Fibroblast of skin of left biceps (primary cell): ENCODE measurements at regions not wholly inside any gene's neighbourhood (a gene's known extent, or its start where the extent isn't known, plus 50 kb on each side); places are given as distances from the start of the nearest gene placed in this dataset.

Source experiments
- DNase-seq, 2 experiments: peaks; one replicate each; pipeline ENCODE4 v3.0.0-alpha.2; 2013; ENCODE audit warnings: low read depth in 2 of 2

DNA sequence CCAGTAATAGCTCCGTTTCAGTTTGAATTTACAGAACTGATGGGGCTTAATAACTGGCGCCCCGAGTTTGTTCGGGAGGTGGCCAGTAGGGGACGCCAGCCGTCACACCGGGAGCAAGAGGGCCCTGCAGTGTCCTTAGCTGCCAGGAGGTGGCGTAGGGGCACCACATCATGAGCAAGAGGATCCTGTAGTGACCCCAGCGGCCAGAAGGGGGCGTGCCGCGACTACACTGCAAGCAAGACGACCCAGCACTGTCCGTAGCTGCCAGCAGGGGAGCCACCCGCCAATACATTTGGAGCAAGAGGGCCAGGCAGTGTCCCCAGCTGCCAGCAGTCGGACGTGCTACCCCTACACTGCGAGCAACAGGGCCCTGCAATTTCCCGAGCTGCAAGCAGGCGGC, 663.7 kb upstream of the B3GAT1 start:
- no peak for DNase-seq

DNA sequence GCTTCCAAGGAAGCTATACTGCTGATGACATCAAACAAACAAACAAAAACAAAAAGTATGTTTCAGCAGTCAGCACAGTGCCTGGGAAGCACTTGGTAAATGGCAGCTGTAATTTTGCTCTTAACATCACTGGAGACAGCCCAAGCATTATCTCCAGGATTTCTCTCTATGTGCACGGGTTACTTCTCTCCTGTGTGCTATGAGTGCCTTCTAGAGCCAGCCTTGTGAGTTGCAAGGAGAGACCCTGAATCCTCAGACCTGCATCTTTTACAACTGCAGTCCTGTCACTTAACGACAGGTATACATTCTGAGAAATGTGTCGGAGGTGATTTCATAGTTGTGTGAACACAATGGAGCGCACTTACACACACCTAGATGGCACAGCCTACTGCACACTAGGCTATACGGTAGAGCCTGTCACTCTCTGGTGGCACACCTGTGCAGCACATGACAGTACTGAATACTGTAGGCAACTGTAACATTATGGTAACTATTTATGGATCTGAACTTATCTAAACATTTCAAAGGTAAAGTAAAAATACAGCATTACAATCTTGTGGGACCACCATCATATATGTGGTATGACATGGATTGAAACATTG, 662.5 kb upstream of the B3GAT1 start:
- DNase-seq, result no peak

DNA sequence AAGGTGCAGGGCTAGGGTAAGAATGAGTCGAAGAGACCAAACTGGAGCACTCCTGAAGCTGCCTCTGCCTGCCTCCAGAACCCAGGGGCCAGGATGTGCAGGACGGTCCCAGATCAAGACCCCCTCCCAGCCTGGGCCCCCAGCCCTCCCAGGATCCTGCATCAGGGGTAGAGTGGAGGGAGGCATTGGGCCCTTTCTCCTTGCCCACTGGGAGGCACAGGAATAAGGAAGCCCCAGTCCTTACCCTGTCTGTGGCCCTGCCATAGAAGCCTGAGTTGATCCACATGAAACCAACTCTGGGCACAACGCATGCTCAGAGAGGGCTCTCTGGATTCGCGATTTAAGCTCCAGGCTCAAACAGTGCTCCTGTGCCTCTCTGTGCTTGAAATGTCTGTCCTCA, 661.8 kb upstream of the B3GAT1 start:
- DNase-seq, result no peak

DNA sequence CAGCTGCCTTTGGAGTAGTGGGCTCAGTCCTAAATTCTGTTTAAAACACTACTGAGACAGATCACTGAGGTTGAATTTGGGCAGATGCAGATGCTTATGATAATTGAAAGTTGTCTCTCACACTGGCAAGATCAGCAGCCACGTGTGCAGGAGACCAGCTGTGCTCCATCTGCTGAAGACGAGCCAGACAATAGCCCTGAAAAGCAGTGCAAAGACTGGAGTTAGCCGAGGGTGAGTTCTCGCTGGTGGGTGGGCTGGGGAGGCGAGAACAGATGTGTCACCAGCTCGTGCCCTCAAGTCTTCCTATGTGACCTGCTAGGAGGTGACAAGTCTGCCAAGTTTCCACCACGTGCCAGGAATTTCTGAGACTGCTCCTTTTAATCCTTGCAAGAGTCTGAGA, 661.3 kb upstream of the B3GAT1 start:
- DNase-seq, result no peak

DNA sequence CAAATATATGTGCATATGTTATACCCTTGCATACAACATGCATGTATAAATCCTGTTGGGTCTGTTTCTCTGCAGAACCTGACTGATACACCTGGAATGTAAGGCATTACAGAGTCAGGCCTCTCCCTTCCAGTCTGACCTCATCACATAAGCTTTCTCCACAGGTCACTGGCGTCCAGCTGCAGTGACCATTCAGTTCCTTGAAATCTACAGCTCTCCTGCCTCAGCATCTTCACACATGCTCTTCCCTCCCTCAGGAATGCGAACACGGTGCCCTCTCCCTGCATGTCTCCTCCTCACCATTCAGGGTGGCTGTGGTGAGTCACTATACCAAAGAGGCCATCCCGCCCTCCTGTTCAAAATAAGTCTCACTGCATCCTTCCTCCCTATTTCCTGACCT, 657.8 kb upstream of the B3GAT1 start:
- DNase-seq, result no peak

DNA sequence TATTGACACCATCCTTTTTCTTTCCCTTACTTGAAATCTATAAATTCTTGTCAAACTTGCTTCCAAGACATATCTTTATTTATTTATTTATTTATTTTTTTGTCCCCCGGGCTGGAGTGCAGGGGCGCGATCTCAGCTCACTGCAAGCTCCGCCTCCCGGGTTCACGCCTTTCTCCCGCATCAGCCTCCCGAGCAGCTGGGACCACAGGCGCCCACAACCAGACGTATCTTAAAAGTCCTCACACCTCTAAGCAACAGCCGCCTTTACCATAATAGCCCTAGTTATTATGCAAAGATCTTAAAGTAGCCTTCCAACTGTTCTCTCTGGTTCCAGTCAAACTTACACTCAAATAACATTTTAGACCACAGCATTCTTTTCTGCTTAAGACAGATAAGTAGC, 657.0 kb upstream of the B3GAT1 start:
- no peak for DNase-seq

DNA sequence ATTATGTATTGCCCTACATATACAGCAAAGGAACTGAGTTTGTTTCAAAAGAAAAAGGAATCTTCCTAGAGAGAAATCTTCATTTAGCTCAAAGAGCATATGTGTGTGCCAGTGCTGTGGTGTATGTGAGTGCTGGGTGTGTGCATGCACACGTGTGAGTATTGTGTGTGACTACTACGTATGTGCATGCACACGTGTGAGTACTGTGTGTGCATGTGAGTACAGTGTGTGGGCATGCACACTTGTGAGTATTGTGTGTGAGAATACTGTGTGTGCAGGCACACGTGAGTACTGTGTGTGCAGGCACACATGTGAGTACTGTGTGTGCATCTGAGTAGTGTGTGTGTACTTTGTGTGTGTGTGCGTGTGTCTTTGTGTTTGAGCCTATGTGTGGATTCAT, 651.0 kb upstream of the B3GAT1 start:
- no peak for DNase-seq

DNA sequence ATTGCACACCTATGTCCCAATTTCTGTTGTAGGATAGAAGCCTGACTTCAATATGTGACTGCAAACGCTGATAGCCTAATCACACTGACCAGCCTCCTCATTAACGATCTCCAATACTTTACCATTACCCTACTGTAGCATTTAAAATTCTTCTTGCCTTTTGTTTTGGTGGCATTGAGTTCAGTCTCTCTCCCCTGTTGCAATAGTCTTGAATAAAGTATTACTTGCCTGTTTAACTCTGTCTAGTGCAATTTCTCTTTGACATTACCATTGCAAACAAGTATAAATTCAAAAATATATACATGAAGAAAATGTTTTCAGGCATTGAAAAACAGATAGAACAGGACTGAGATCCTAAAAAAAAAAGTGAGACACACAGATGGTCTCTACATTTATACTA, 649.1 kb upstream of the B3GAT1 start:
- no peak for DNase-seq

DNA sequence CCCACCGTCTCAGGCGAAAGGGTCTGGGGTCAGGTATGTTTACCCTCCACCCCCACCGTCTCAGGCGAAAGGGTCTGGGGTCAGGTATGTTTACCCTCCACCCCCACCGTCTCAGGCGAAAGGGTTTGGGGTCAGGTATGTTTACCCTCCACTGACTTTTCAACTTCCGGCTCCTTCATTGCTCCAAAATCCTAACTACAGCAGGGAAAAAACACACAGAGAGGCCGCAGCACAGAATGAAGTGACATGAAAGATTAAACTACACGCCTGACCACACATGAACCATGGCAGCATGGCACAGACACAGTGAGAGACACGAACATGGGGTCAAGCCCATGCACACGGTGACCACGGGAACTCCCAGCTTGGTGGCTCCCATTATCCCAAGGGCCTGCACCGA, 634.9 kb upstream of the B3GAT1 start:
- DNase-seq, result no peak

DNA sequence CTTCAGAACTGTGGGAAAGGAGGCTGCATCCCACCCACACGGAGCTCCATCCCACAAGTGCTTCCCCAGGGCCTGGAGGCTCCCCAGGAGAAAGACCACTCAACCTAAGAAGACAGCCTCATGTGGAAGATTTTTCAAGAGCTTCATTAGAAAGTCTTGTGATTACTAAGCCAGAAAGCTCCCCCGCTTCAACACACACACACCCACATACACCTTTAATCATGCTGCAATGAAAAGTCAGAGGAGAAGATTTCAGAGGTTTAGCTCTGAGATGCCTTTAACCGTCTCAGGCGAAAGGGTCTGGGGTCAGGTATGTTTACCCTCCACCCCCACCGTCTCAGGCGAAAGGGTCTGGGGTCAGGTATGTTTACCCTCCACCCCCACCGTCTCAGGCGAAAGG, 634.5 kb upstream of the B3GAT1 start:
- DNase-seq, result no peak

DNA sequence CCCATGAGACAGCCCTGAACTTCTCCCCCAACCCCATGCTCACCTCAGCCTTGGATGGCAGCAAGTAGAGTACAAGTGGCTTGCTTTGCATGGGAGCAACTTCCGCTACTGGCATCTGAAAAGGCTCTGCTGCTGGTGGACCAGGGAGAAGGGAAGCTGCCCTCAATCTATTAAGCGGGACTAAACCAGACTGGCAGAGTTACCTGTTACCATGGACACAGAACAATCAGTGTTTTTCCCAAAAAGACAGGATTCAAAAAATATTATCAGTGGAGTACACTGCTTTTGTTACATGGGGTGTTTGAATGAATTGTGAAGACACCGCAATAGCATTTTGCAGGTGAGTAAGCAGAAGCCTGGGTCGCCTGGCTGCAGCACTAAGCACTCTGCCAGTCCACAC, 631.4 kb upstream of the B3GAT1 start:
- no peak for DNase-seq

DNA sequence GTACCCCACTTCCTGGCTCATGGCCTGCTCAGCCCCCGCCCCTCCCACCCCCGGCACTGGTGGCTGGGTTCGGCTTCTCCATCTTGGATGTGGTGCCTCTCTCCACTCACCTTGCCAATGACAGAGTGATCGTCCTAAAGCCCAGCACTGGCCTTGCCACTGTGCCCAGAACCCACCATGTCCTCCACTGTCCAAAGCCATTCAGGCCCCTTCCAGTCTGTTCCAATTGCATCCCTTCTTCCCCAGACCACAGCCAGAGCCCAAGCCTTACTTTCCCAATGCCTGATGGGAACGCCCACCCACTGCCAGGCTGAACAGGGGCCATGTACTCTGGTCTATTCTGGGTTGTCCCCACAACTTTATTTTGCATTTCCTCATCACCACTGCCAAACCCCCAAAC, 625.8 kb upstream of the B3GAT1 start:
- no peak for DNase-seq

DNA sequence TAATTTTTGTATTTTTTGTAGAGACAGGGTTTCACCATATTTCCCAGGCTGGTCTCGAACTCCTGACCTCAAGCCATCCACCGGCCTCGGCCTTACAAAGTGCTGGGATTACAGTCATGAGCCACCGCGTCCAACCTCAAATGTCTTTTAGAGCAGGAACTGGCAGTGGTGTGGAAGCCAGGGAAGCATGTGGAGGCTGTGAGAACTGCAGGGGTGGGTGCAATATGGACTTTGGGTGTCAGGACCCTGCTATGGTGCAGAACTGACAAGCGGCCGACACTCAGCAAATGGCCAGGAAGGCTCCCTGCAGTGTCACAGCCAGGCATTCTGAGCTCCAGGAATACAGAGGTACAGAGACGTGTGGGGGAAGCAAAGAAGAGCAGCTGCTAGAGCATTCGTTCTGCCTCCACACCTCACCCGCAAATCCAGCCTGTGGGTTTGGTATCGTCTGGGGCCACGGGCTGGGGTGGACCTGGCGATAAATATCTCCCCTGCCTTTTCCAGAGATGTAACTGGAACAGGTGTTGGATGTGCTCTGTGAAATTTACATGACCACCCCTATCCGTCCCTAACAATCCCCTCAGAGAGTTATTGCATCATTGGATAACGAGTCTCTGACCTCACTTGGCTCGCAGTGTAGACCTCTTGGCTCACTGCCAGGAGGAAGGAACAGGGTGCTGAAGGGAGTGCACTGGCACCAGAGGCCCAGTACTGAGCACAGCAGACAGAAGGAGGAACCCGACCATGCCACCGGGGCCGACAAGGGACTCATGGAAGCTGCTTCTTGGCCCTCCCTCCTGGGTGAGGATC, 624.7 kb upstream of the B3GAT1 start:
- DNase-seq, result no peak

DNA sequence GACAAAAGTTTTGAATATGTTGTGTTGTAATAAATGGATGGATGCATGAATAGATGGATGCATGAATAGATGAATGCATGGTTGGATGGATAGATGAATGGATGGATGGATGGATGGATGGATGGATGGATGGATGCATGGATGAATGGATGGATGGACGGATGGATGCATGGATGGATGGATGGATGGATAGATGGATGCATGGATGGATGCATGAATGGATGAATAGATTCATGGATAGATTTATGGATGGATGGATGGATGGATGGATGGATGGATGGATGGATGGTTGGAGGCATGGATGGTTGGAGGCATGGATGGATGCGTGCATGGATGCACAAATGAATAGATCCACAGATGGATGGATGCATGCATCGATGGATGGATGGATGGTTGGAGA, 623.2 kb upstream of the B3GAT1 start:
- DNase-seq, result no peak

DNA sequence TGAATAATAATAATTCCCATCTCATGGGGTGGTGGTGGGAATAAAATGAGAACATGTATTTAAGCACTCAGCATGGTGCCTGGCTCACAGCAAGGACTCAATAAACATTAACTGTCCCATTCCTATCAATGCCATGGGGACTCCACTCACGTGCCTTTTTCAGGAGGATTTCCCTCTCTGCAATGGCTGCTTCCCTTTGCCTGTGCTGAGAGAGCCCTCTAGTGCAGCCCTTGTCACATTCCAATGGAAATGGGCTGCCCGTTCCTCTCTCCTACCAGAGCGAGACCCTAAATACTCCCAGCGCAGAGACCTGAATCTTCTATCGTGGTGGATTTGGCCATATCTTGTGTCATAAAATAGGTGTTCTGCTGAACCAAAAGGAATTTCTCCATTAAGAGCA, 621.5 kb upstream of the B3GAT1 start:
- no peak for DNase-seq

DNA sequence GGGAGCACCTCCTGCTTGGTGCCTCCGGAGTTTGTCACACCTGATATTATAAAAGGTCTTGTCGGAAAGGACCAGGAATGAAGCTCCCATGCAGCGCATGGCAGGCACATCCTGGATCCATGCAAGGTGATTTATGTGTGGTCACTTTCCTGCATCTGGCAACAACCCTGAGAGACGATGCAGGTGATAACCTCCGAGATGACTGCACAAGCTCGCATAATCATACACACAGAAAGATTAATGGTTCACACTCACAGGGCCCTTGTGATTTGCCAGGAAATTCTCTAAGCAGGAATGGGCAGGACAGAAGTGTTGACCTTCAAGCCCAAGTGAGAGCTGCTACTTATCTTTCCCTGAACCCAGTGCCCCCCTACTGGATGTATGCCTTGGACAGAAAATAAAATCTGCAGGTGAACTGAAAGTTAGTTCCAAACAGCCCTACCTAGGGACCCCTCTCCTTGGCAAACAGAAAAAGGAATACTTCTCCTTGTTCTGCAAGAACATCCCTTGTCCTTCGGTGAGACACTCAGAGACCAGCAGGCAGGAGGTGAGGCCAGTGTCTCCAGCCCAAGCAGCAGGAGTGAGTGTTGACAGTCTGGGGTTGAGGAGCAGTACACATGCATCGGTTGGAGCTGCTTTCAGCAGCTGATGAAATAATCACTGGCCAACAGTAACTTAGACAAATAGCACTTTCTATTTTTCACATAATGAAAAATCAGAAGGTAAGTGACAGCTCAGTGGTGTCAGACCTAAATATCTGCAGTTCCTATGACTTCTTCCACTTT, 619.4 kb upstream of the B3GAT1 start:
- DNase-seq, result no peak

DNA sequence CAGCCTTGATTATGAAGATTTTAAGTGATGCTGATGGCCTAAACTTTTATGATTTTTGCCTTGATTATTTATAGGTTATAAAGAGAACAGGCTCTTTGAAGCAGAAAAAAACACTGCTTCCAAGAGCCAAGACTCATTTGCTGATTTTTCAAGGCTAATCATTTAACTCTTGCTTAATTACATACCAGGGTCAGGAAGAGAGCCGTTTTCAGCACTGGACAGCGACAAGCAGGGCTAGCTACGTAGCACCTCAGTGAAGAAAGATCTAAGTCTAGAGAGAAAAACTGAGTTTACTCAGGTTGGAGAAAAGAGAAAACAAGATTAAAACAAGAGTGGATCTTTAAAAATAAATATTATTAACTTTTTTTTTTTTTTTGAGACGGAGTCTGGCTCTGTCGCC, 615.4 kb upstream of the B3GAT1 start:
- no peak for DNase-seq

DNA sequence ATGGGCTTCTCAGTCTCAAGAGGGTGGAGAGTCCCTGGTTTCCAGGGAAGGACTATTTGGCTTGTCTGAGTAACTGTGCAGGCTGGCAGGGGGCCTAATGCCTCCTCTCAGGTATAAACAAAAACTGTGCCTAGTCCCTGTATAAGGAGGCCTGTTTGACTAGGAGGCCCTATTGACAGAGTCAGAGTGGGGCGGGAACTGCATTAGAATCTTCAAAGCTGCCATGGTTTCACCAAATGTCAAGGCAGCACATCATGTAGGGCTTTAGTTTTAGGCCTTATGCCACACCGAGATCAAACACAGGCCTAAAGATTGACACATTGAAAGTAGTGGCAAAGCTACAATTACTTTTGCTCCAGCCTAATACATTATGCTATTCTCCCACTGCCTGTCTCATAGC, 611.5 kb upstream of the B3GAT1 start:
- DNase-seq, result no peak

DNA sequence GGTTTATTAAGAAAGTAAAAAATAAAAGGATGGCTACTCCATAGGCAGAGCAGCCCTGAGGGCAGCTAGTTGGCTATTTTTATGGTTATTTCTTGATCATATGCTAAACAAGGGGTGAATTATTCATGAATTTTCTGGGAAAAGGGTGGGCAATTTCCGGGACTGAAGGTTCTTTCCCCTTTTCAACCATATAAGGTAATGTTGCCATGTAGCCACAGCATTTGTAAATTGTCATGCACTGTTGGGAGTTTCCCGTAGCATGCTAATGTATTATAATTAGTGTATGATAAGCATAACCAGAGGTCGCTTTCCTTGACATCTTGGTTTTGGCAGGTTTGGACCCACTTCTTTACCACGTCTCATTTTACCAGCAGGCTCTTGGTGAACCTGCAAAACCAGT, 610.4 kb upstream of the B3GAT1 start:
- no peak for DNase-seq

DNA sequence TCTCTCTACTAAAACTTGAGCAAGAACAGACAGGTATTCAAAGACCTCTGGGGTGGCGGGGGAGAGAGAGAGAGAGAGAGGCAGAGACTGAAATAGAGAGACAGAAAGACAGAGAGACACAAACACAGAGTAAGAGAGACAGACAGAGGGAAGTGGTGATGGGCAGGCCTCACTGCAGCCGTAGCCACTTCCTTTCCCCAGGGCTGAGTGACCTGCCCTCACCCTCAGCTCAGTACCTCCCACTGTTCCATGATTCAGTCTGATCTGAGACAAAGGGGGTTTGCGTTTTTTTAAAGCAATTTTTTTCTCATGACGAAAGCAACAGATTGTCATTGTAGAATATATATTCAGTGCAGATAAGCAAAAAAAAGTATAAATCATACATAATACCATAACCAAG, 607.9 kb upstream of the B3GAT1 start:
- no peak for DNase-seq

DNA sequence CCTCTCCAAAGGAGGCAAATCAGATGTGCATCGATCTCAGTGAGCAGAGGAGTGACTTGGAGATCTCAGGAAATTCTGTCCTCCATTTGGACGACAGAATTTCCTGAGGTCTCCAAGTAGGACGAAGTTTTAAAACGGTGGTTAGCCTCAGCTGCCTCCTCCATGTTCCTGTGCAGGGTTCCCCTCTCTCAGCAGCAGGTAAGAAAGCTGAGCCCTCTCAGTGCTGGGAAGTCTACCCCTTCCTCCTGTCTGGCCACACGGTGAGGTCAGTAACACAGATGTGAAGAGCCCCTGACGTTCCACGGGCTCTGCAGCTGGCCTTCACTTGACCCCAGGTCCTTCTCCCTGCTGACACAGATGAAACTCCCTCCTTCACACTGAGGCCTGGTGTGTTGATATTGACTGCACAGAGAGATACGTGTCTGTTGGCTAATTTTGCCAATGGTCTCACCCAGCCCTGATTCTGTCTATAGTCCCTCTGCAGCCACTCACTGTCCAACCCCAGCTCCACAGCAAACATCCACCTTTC, 607.4 kb upstream of the B3GAT1 start:
- DNase-seq, result no peak

DNA sequence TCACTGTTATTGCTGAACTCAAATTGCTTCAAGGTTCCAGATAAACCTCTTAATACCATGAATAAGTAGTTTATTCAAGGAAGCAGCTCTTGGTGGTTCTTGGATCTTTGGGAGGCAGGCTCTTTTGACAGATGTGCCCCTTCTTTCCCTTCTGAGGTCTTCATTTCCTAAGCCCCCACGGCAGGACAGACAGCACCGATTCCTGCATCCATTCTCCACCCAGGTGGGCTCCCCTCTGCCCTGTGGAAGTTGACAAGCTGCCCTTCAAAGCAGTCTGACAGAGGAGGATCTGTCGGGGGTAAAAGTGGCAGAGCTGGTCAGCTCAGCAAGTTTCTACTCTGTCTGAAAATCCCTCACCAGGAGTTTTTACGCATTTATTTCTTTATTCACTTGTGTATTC, 605.3 kb upstream of the B3GAT1 start:
- DNase-seq, result no peak

DNA sequence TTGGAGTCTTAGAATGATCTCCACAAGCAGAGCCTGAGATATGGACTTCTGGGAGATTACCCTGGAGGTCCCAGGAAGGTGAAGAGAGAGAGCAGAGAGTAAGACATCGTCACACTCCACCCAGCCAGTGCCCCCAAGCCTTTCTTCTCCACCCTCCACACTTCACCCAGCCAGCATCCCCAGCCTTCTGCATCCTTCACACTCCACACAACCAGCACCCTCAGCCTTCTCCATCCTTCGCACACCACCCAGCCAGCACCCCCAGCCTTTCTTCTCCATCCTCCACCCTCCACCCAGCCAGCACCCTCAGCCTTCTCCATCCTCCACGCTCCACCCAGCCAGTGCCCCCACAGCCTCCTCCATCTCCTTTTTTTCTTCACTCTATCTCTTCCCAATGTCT, 603.9 kb upstream of the B3GAT1 start:
- DNase-seq, result no peak
